Sigmoid colon (tissue), 4 donors: ENCODE measurements at regions not wholly inside any gene's neighbourhood (a gene's known extent, or its start where the extent isn't known, plus 50 kb on each side); places are given as distances from the start of the nearest gene placed in this dataset.

Source experiments
- EP300 ChIP-seq, 4 donors: sonication (generic); formaldehyde crosslinking; IDR thresholded peaks; one replicate each; pipeline ENCODE4 v1.6.1; 2017; ENCODE audit warnings: antibody characterized with exemption in 4 of 4
- POLR2A ChIP-seq, 2 donors: fragments of 450-650 bp; IDR thresholded peaks; one replicate each; pipeline ENCODE4 v1.6.1; 2016; ENCODE audit warnings: antibody characterized with exemption in 2 of 2, mild to moderate bottlenecking in 2 of 2, moderate library complexity in 2 of 2
- TF ChIP-seq, protein P1 (sequence below), 4 experiments: fragments of 450-650 bp in 3 of 4; fragments of 200-600 bp in 1 of 4; IDR thresholded peaks; one replicate each; pipeline ENCODE4 v1.5.1; 2016 to 2019; ENCODE audit warnings: antibody characterized with exemption in 4 of 4, mild to moderate bottlenecking in 3 of 4, moderate library complexity in 2 of 4

- no peak for TF ChIP-seq POLR2A (IDR thresholded peaks at IDR 0.05)
- TF ChIP-seq, protein P1, sequence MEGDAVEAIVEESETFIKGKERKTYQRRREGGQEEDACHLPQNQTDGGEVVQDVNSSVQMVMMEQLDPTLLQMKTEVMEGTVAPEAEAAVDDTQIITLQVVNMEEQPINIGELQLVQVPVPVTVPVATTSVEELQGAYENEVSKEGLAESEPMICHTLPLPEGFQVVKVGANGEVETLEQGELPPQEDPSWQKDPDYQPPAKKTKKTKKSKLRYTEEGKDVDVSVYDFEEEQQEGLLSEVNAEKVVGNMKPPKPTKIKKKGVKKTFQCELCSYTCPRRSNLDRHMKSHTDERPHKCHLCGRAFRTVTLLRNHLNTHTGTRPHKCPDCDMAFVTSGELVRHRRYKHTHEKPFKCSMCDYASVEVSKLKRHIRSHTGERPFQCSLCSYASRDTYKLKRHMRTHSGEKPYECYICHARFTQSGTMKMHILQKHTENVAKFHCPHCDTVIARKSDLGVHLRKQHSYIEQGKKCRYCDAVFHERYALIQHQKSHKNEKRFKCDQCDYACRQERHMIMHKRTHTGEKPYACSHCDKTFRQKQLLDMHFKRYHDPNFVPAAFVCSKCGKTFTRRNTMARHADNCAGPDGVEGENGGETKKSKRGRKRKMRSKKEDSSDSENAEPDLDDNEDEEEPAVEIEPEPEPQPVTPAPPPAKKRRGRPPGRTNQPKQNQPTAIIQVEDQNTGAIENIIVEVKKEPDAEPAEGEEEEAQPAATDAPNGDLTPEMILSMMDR (IDR thresholded peaks at IDR 0.05) = no peak
- no peak for TF ChIP-seq EP300 (IDR thresholded peaks at IDR 0.05)
Observed at GRCh38 chr2:140079038-140079437, 1298.8 kb upstream of the NXPH2 start.
